Smooth muscle cell (in vitro differentiated cells): ENCODE measurements at regions not wholly inside any gene's neighbourhood (a gene's known extent, or its start where the extent isn't known, plus 50 kb on each side); places are given as distances from the start of the nearest gene placed in this dataset.

Source experiments
- DNase-seq: peaks from one replicate; lab custom pipeline; 2025; ENCODE audit not compliant: unreplicated experiment; lab: John Stamatoyannopoulos, UW
- H2AFZ ChIP-seq: fragments of 200-600 bp; sonication (generic); 2 replicates; pipeline ENCODE4 v1.6.0; 2016; ENCODE audit warnings: antibody characterized with exemption, low read depth, mild to moderate bottlenecking
- H3F3A ChIP-seq: fragments of 200-600 bp; sonication (generic); 2 replicates; pipeline ENCODE4 v1.6.0; 2017; ENCODE audit warnings: antibody characterized with exemption, low read depth
- H3K27ac ChIP-seq: fragments of 200-600 bp; sonication (generic); 2 replicates; pipeline ENCODE4 v1.5.1; 2016; ENCODE audit warnings: low read depth, mild to moderate bottlenecking
- H3K27me3 ChIP-seq: fragments of 200-600 bp; sonication (generic); 2 replicates; pipeline ENCODE4 v1.6.1; 2016; ENCODE audit warnings: low read depth, mild to moderate bottlenecking
- H3K36me3 ChIP-seq: fragments of 200-600 bp; sonication (generic); 2 replicates; pipeline ENCODE4 v1.5.1; 2016; ENCODE audit warnings: low read depth
- H3K4me1 ChIP-seq: fragments of 200-600 bp; sonication (generic); 2 replicates; pipeline ENCODE4 v1.5.1; 2016; ENCODE audit warnings: low read depth
- H3K4me2 ChIP-seq: fragments of 200-600 bp; sonication (generic); 2 replicates; pipeline ENCODE4 v1.6.0; 2016; ENCODE audit warnings: mild to moderate bottlenecking
- H3K4me3 ChIP-seq: fragments of 200-600 bp; sonication (generic); 2 replicates; pipeline ENCODE4 v1.5.1; 2016; ENCODE audit warnings: mild to moderate bottlenecking
- H3K79me2 ChIP-seq: fragments of 200-600 bp; sonication (generic); 2 replicates; pipeline ENCODE4 v1.6.0; 2016; ENCODE audit warnings: low read depth, mild to moderate bottlenecking
- H3K9ac ChIP-seq: fragments of 200-600 bp; sonication (generic); 2 replicates; pipeline ENCODE4 v1.6.0; 2016; ENCODE audit warnings: low read depth
- H3K9me3 ChIP-seq: fragments of 200-600 bp; sonication (generic); replicated peaks from 2 replicates; pipeline ENCODE4 v1.5.1; 2016; ENCODE audit warnings: low read depth
- H4K20me1 ChIP-seq: fragments of 200-600 bp; sonication (generic); 2 replicates; pipeline ENCODE4 v1.6.0; 2016; ENCODE audit warnings: low read depth
- WGBS: methylation state at CpG from one replicate; pipeline ENCODE4 v1.1.7; 2016; ENCODE audit warnings: low lambda C conversion rate; 5-methylcytosine and 5-hydroxymethylcytosine counted together
- TF ChIP-seq, protein P1 (sequence below): fragments of 200-600 bp; sonication (generic); IDR thresholded peaks from 2 replicates; pipeline ENCODE4 v1.5.1; 2017; ENCODE audit warnings: borderline replicate concordance, mild to moderate bottlenecking, antibody characterized with exemption; ENCODE audit not compliant: insufficient read depth, poor library complexity, severe bottlenecking

DNA sequence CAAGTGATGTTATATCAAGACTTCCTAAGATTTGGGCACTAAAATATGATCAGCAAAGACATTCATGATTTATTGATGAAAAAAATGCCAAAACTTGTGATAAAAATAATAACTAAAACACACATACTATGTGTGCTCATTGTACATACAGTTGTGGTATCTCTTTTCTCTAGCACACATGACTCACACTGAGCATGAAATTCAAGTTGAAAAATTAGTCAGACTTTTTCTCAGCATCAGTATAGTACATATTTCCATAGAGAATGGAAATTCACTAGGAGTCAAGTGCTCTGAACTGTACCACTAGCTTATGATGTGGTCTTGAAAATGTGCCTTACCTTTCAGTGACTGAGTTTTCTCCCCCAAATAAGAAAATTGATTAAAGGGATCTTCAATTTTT, 471.8 kb upstream of the FLRT2 start:
- Histone ChIP-seq H3K36me3 (no peaks in the 10 kb centered on the region), H3K9me3 (no peaks in the 10 kb centered on the region), H3K79me2 (no peaks in the 10 kb centered on the region), H2AFZ (no peak overlapping the region), H3K9ac (no peak overlapping the region), H3K4me3 (no peak overlapping the region), H3K4me2 (no peak overlapping the region), H3K27me3 (no peaks in the 10 kb centered on the region), H3K4me1 (no peaks in the 10 kb centered on the region), H3F3A (no peaks in the 10 kb centered on the region), H4K20me1 (no peaks in the 10 kb centered on the region), H3K27ac (no peak overlapping the region)
- DNase-seq = no peak
- TF ChIP-seq, protein P1, sequence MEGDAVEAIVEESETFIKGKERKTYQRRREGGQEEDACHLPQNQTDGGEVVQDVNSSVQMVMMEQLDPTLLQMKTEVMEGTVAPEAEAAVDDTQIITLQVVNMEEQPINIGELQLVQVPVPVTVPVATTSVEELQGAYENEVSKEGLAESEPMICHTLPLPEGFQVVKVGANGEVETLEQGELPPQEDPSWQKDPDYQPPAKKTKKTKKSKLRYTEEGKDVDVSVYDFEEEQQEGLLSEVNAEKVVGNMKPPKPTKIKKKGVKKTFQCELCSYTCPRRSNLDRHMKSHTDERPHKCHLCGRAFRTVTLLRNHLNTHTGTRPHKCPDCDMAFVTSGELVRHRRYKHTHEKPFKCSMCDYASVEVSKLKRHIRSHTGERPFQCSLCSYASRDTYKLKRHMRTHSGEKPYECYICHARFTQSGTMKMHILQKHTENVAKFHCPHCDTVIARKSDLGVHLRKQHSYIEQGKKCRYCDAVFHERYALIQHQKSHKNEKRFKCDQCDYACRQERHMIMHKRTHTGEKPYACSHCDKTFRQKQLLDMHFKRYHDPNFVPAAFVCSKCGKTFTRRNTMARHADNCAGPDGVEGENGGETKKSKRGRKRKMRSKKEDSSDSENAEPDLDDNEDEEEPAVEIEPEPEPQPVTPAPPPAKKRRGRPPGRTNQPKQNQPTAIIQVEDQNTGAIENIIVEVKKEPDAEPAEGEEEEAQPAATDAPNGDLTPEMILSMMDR = no peak

DNA sequence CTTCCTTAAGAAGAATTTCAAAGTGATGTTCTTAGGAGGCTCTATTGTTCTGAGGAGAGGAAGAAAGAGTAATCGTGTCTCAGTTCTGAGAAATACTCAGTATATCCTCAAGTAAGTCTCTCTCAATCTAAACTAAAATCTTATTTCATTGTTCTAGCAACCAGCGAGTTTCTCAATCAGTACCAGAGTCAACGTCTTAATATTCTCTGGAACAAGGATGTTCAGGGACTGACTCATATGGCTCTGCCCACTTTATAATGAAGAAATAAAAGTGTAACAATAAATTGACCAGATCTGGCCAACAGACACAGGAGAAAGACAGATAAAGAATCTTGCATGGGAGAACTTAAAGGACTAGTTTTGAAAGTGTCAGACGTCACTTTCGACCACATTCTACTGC, 469.8 kb upstream of the FLRT2 start:
- H2AFZ ChIP-seq = no peak overlapping the region
- H3K27me3 ChIP-seq = no peaks in the 10 kb centered on the region
- H3F3A ChIP-seq = no peaks in the 10 kb centered on the region
- no peak for DNase-seq
- H3K4me3 ChIP-seq = no peak overlapping the region
- H3K9ac ChIP-seq = no peak overlapping the region
- TF ChIP-seq, protein P1 = no peak
- H3K4me1 ChIP-seq = no peaks in the 10 kb centered on the region
- no peak overlapping the region for H3K27ac ChIP-seq
- WGBS = 78% methylated on average over 5 of the region's 5 CpGs
- H3K36me3 ChIP-seq = no peaks in the 10 kb centered on the region
- H3K4me2 ChIP-seq = no peak overlapping the region
- H3K9me3 ChIP-seq = no peaks in the 10 kb centered on the region
- no peaks in the 10 kb centered on the region for H4K20me1 ChIP-seq
- H3K79me2 ChIP-seq = no peaks in the 10 kb centered on the region

DNA sequence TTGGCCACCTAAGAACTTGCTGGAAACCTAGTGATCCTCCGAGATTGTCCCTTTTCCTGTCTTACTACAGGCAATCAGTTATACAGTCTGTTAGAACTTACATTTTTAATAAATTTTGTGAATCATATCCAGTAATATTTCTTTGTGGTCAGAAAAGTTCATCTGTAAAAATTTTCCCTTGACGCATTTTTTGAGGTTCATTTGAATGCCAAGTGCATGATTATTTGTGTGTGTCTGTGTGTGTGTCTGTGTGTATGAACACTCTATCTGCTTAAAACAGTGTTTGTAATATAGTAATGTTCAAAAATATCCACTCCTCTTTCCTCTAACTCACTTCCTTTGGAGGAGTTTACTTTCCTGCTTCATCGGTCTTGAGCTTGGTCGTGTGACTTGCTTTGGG, 468.7 kb upstream of the FLRT2 start:
- H3K4me2 ChIP-seq = no peak overlapping the region
- H3K36me3 ChIP-seq = no peaks in the 10 kb centered on the region
- no peak overlapping the region for H3K27ac ChIP-seq
- H3F3A ChIP-seq = no peaks in the 10 kb centered on the region
- no peak overlapping the region for H3K9ac ChIP-seq
- H2AFZ ChIP-seq = no peak overlapping the region
- TF ChIP-seq, protein P1 = no peak
- H3K4me3 ChIP-seq = no peak overlapping the region
- no peaks in the 10 kb centered on the region for H3K27me3 ChIP-seq
- no peaks in the 10 kb centered on the region for H3K9me3 ChIP-seq
- no peaks in the 10 kb centered on the region for H3K79me2 ChIP-seq
- H3K4me1 ChIP-seq = no peaks in the 10 kb centered on the region
- no peak for DNase-seq
- no peaks in the 10 kb centered on the region for H4K20me1 ChIP-seq
- WGBS = 95% methylated on average over 4 of the region's 4 CpGs

DNA sequence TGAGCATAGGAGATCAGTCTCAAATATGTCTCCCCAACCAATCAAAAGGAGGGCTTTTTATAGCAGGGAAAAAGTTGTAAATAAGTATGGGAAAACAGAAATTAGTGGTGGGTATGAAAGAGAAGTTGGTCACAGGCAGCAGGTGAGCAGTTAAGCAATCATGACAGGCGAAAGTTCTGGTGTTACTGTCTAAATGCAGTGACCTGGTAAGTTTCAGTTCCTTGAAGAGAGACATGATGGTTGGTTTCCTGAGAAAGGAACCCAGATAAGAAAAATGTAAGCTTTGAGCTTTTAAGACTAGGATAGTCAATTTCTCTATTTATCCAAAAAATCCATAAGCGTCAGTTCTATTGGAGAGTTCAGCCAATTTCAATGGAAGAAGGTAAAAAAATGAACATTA, 466.2 kb upstream of the FLRT2 start:
- TF ChIP-seq, protein P1 = no peak
- Histone ChIP-seq H3K4me2 (no peak overlapping the region), H3K36me3 (no peaks in the 10 kb centered on the region), H4K20me1 (no peaks in the 10 kb centered on the region), H3K27me3 (no peaks in the 10 kb centered on the region), H3K4me3 (no peak overlapping the region), H3K27ac (no peak overlapping the region), H3K79me2 (no peaks in the 10 kb centered on the region), H3K9ac (no peak overlapping the region), H3K9me3 (no peaks in the 10 kb centered on the region), H3K4me1 (no peaks in the 10 kb centered on the region), H2AFZ (no peak overlapping the region), H3F3A (no peaks in the 10 kb centered on the region)
- DNase-seq = no peak
- 97% methylated on average over 2 of the region's 2 CpGs for WGBS
